Prostate gland (tissue), 2 donors: ENCODE measurements at regions not wholly inside any gene's neighbourhood (a gene's known extent, or its start where the extent isn't known, plus 50 kb on each side); places are given as distances from the start of the nearest gene placed in this dataset.

Source experiments
- DNase-seq: peaks from one replicate; pipeline ENCODE4 v3.0.0-alpha.2; 2019; ENCODE audit warnings: low spot score
- H3K27ac ChIP-seq, 2 donors: fragments of 200-600 bp; sonication (generic); 2 replicates each; pipeline ENCODE4 v1.5.1; 2017 to 2019
- H3K27me3 ChIP-seq: fragments of 200-600 bp; sonication (generic); replicated peaks from 2 replicates; pipeline ENCODE4 v1.5.1; 2019; ENCODE audit not compliant: insufficient read depth
- H3K36me3 ChIP-seq, 2 donors: fragments of 200-600 bp; sonication (generic); 1 replicate in 1 of 2; 2 replicates in 1 of 2; pipeline versions ENCODE4 v1.5.1 to v1.8.1; 2017 to 2019
- H3K4me1 ChIP-seq: fragments of 200-600 bp; sonication (generic); replicated peaks from 2 replicates; pipeline ENCODE4 v1.5.1; 2019
- H3K4me3 ChIP-seq, 2 donors: fragments of 200-600 bp; sonication (generic); 2 replicates each; pipeline ENCODE4 v1.5.1; 2017 to 2019
- H3K9me3 ChIP-seq: fragments of 200-600 bp; sonication (generic); 2 replicates; pipeline ENCODE4 v1.5.1; 2017
- CTCF ChIP-seq, 4 experiments: fragments of 200-600 bp in 2 of 4; fragments of 450-650 bp in 2 of 4; sonication (generic) in 2 of 4; IDR thresholded peaks; 1 replicate in 3 of 4; 2 replicates in 1 of 4; pipeline ENCODE4 v1.5.1; 2016 to 2019; ENCODE audit warnings: antibody characterized with exemption in 4 of 4, mild to moderate bottlenecking in 2 of 4, moderate library complexity in 2 of 4
- POLR2A ChIP-seq: fragments of 450-650 bp; IDR thresholded peaks from one replicate; pipeline ENCODE4 v1.6.1; 2016; ENCODE audit warnings: antibody characterized with exemption, mild to moderate bottlenecking
- POLR2AphosphoS5 ChIP-seq: sonication (generic); formaldehyde crosslinking; IDR thresholded peaks from one replicate; pipeline ENCODE4 v1.6.1; 2017; ENCODE audit warnings: antibody characterized with exemption
- WGBS: methylation state at CpG from one replicate; pipeline ENCODE4 v1.1.5; 2018; 5-methylcytosine and 5-hydroxymethylcytosine counted together
- intact Hi-C: fragments of 100-400 bp; cut with DNase I; formaldehyde crosslinking; loops from one replicate; pipeline ENCODE4 v1.14.2; 2022

- Histone ChIP-seq H3K4me3 (no peak overlapping the region), H3K27me3 (no peaks in the 10 kb centered on the region), H3K27ac (no peak overlapping the region), H3K9me3 (no peaks in the 10 kb centered on the region), H3K36me3 (no peaks in the 10 kb centered on the region), H3K4me1 (no peaks in the 10 kb centered on the region)
- intact Hi-C loops = no loop called here
- 32% methylated on average over 4 of the region's 4 CpGs for WGBS
- TF ChIP-seq POLR2AphosphoS5 (no peak), POLR2A (no peak), CTCF (IDR thresholded peaks at IDR 0.05) (no peak)
- DNase-seq = no peak
These were observed 92.4 kb upstream of the TSPAN8 start for GRCh38 chr12:71250166-71250565.

- intact Hi-C loops = no loop called here
- no peak for TF ChIP-seq CTCF (IDR thresholded peaks at IDR 0.05)
- no peak for TF ChIP-seq POLR2A
- TF ChIP-seq POLR2AphosphoS5 = no peak
- 35% methylated on average over 1 of the region's 1 CpG for WGBS
- Histone ChIP-seq H3K27ac (no peak overlapping the region), H3K4me1 (no peaks in the 10 kb centered on the region), H3K4me3 (no peak overlapping the region), H3K9me3 (no peaks in the 10 kb centered on the region), H3K27me3 (no peaks in the 10 kb centered on the region), H3K36me3 (no peaks in the 10 kb centered on the region)
- DNase-seq = no peak
These were observed 85.6 kb upstream of the TSPAN8 start for GRCh38 chr12:71243370-71243769.

GRCh38 chr12:71242511-71242910 lies 84.7 kb upstream of the TSPAN8 start:
- Histone ChIP-seq H3K4me3 (no peak overlapping the region), H3K27ac (no peak overlapping the region), H3K36me3 (no peaks in the 10 kb centered on the region), H3K9me3 (no peaks in the 10 kb centered on the region), H3K27me3 (no peaks in the 10 kb centered on the region), H3K4me1 (no peaks in the 10 kb centered on the region)
- WGBS = 58% methylated on average over 2 of the region's 2 CpGs
- intact Hi-C loops = no loop called here
- no peak for DNase-seq
- no peak for TF ChIP-seq CTCF (IDR thresholded peaks at IDR 0.05)
- TF ChIP-seq POLR2AphosphoS5 = no peak
- no peak for TF ChIP-seq POLR2A

- H3K4me1 ChIP-seq = no peaks in the 10 kb centered on the region
- H3K36me3 ChIP-seq = no peaks in the 10 kb centered on the region
- H3K4me3 ChIP-seq = no peak overlapping the region
- no peaks in the 10 kb centered on the region for H3K27me3 ChIP-seq
- TF ChIP-seq POLR2AphosphoS5 (no peak), CTCF (IDR thresholded peaks at IDR 0.05) (no peak)
- no peaks in the 10 kb centered on the region for H3K9me3 ChIP-seq
- intact Hi-C loops = no loop called here
- DNase-seq = no peak
- no peak overlapping the region for H3K27ac ChIP-seq
- 75% methylated on average over 3 of the region's 3 CpGs for WGBS
These were observed 83.1 kb upstream of the TSPAN8 start for GRCh38 chr12:71240946-71241345.

GRCh38 chr12:71239731-71240130 lies 81.9 kb upstream of the TSPAN8 start:
- no peaks in the 10 kb centered on the region for H3K9me3 ChIP-seq
- no peaks in the 10 kb centered on the region for H3K36me3 ChIP-seq
- H3K27me3 ChIP-seq = no peaks in the 10 kb centered on the region
- TF ChIP-seq POLR2AphosphoS5 = no peak
- no peak for TF ChIP-seq CTCF (IDR thresholded peaks at IDR 0.05)
- TF ChIP-seq POLR2A = no peak
- H3K4me3 ChIP-seq = no peak overlapping the region
- DNase-seq = no peak
- intact Hi-C loops = no loop called here
- H3K27ac ChIP-seq = no peak overlapping the region
- H3K4me1 ChIP-seq = no peaks in the 10 kb centered on the region
